GM18517 (cell line): ENCODE measurements at regions not wholly inside any gene's neighbourhood (a gene's known extent, or its start where the extent isn't known, plus 50 kb on each side); places are given as distances from the start of the nearest gene placed in this dataset.

ENCODE experiments used
- ATAC-seq: cut with Tn5 transposase; IDR thresholded peaks from one replicate; pipeline ENCODE4 v1.9.1; 2021; ENCODE audit warnings: mild to moderate bottlenecking, moderate library complexity; ENCODE audit not compliant: unreplicated experiment

- no peak for ATAC-seq
These were observed 147.6 kb downstream of the SPATA19 start for GRCh38 chr11:133697603-133698180.

- no peak for ATAC-seq
These were observed 148.2 kb downstream of the SPATA19 start for GRCh38 chr11:133697161-133697560.

- ATAC-seq = no peak
These were observed 149.9 kb downstream of the SPATA19 start for GRCh38 chr11:133695387-133695786.

GRCh38 chr11:133694701-133695100 is 150.6 kb downstream of the SPATA19 start:
- ATAC-seq = no peak

- ATAC-seq = no peak
These were observed 152.2 kb downstream of the SPATA19 start for GRCh38 chr11:133693110-133693509.

GRCh38 chr11:133692126-133692934 is 153.0 kb downstream of the SPATA19 start:
- ATAC-seq = no peak

- ATAC-seq = no peak
These were observed 155.5 kb upstream of the OPCML start for GRCh38 chr11:133687781-133688180.

GRCh38 chr11:133681901-133682300 is 149.6 kb upstream of the OPCML start:
- no peak for ATAC-seq

- no peak for ATAC-seq
These were observed 147.6 kb upstream of the OPCML start for GRCh38 chr11:133679896-133680295.

- no peak for ATAC-seq
These were observed 145.9 kb upstream of the OPCML start for GRCh38 chr11:133678191-133678590.

- no peak for ATAC-seq
These were observed 145.1 kb upstream of the OPCML start for GRCh38 chr11:133677387-133677786.

GRCh38 chr11:133676265-133676664 is 144.0 kb upstream of the OPCML start:
- no peak for ATAC-seq

GRCh38 chr11:133669371-133670053 is 137.2 kb upstream of the OPCML start:
- no peak for ATAC-seq

GRCh38 chr11:133663135-133663985 is 131.1 kb upstream of the OPCML start:
- ATAC-seq = no peak

GRCh38 chr11:133661846-133662245 is 129.5 kb upstream of the OPCML start:
- no peak for ATAC-seq

- no peak for ATAC-seq
These were observed 127.9 kb upstream of the OPCML start for GRCh38 chr11:133660202-133660568.

- peak; percentile 89 for ATAC-seq
These were observed 127.4 kb upstream of the OPCML start for GRCh38 chr11:133659538-133660201.

GRCh38 chr11:133657054-133657453 is 124.8 kb upstream of the OPCML start:
- ATAC-seq = no peak

- ATAC-seq = no peak
These were observed 123.9 kb upstream of the OPCML start for GRCh38 chr11:133656082-133656635.

- ATAC-seq = no peak
These were observed 122.4 kb upstream of the OPCML start for GRCh38 chr11:133654630-133655212.
